ENCODE measurements at regions not wholly inside any gene's neighbourhood (a gene's known extent, or its start where the extent isn't known, plus 50 kb on each side); places are given as distances from the start of the nearest gene placed in this dataset.

- no peak for TF ChIP-seq CTCF (conservative IDR thresholded peaks at IDR 0.05; ENCODE audit: low read depth in 2 of 2)
- TF ChIP-seq EZH2 (IDR thresholded peaks at IDR 0.05; ENCODE audit: low read depth, unreplicated experiment), result no peak
- no peak for TF ChIP-seq POLR2AphosphoS5 (IDR thresholded peaks at IDR 0.05; ENCODE audit: low read depth)
- no peak for TF ChIP-seq CREB1 (CRISPR knock-in tag; IDR thresholded peaks at IDR 0.05; ENCODE audit: low read depth)
- TF ChIP-seq JUNB (IDR thresholded peaks at IDR 0.05; ENCODE audit: unreplicated experiment), result no peak
- TF ChIP-seq EZH2phosphoT487 (IDR thresholded peaks at IDR 0.05; ENCODE audit: unreplicated experiment), result no peak
- TF ChIP-seq STAT1 (IDR thresholded peaks at IDR 0.05; ENCODE audit: unreplicated experiment), result no peak
- no peak for TF ChIP-seq REST (IDR thresholded peaks at IDR 0.05; ENCODE audit: unreplicated experiment)
These were observed 1183.7 kb upstream of the TMEM132C start for GRCh38 chr12:127083008-127083949.
